Germinal center (tissue), 1 donor: ENCODE measurements at regions not wholly inside any gene's neighbourhood (a gene's known extent, or its start where the extent isn't known, plus 50 kb on each side); places are given as distances from the start of the nearest gene placed in this dataset.

Source experiments
- DNase-seq: peaks from one replicate; pipeline ENCODE4 v3.0.0; 2012; ENCODE audit warnings: mixed read lengths, low spot score

GRCh38 chr5:32990593-32991420, 279.7 kb downstream of the NPR3 start:
- DNase-seq = no peak

GRCh38 chr5:32991421-32991815, 280.3 kb downstream of the NPR3 start:
- no peak for DNase-seq

- DNase-seq = no peak
These were observed 285.2 kb downstream of the NPR3 start for GRCh38 chr5:32996336-32996735.

- no peak for DNase-seq
These were observed 297.8 kb downstream of the NPR3 start for GRCh38 chr5:33008751-33009418.

GRCh38 chr5:33010846-33011245, 299.7 kb downstream of the NPR3 start:
- no peak for DNase-seq

- no peak for DNase-seq
These were observed 300.7 kb downstream of the NPR3 start for GRCh38 chr5:33011801-33012200.

- no peak for DNase-seq
These were observed 312.5 kb downstream of the NPR3 start for GRCh38 chr5:33023649-33024048.

- no peak for DNase-seq
These were observed 321.4 kb downstream of the NPR3 start for GRCh38 chr5:33032271-33033070.

- DNase-seq = no peak
These were observed 322.4 kb downstream of the NPR3 start for GRCh38 chr5:33033516-33033915.

GRCh38 chr5:33034777-33035176, 323.7 kb downstream of the NPR3 start:
- no peak for DNase-seq

GRCh38 chr5:33035851-33036527, 324.9 kb downstream of the NPR3 start:
- no peak for DNase-seq

GRCh38 chr5:33037076-33037475, 326.0 kb downstream of the NPR3 start:
- no peak for DNase-seq

GRCh38 chr5:33041586-33041985, 330.5 kb downstream of the NPR3 start:
- no peak for DNase-seq

- no peak for DNase-seq
These were observed 332.3 kb downstream of the NPR3 start for GRCh38 chr5:33043343-33043997.

GRCh38 chr5:33046091-33046490, 335.0 kb downstream of the NPR3 start:
- DNase-seq = no peak

GRCh38 chr5:33048315-33048714, 337.2 kb downstream of the NPR3 start:
- DNase-seq = no peak

GRCh38 chr5:33049298-33049697, 338.2 kb downstream of the NPR3 start:
- no peak for DNase-seq

GRCh38 chr5:33049842-33050241, 338.7 kb downstream of the NPR3 start:
- DNase-seq = no peak

- DNase-seq = no peak
These were observed 348.0 kb downstream of the NPR3 start for GRCh38 chr5:33059081-33059480.

GRCh38 chr5:33065131-33065530, 354.0 kb downstream of the NPR3 start:
- no peak for DNase-seq

GRCh38 chr5:33067291-33067690, 356.2 kb downstream of the NPR3 start:
- DNase-seq = no peak

GRCh38 chr5:33068786-33069185, 357.7 kb downstream of the NPR3 start:
- no peak for DNase-seq
